GM18909 (cell line): ENCODE measurements at regions not wholly inside any gene's neighbourhood (a gene's known extent, or its start where the extent isn't known, plus 50 kb on each side); places are given as distances from the start of the nearest gene placed in this dataset.

Experiments
- ATAC-seq: cut with Tn5 transposase; IDR thresholded peaks from one replicate; pipeline ENCODE4 v1.9.1; 2021; ENCODE audit warnings: mild to moderate bottlenecking; ENCODE audit not compliant: unreplicated experiment, poor library complexity

- ATAC-seq: no peak
Measured at GRCh38 chr6:54008589-54008988, 102.7 kb upstream of the MLIP start.

GRCh38 chr6:54009052-54009654, 102.1 kb upstream of the MLIP start:
- ATAC-seq: no peak

- no peak for ATAC-seq
Measured at GRCh38 chr6:54010340-54011276, 100.6 kb upstream of the MLIP start.

- ATAC-seq: no peak
Measured at GRCh38 chr6:54011277-54011648, 100.0 kb upstream of the MLIP start.

- ATAC-seq: no peak
Measured at GRCh38 chr6:54013966-54014365, 97.3 kb upstream of the MLIP start.

- ATAC-seq: no peak
Measured at GRCh38 chr6:54014440-54014839, 96.8 kb upstream of the MLIP start.

- ATAC-seq: no peak
Measured at GRCh38 chr6:54017877-54018276, 93.4 kb upstream of the MLIP start.

- no peak for ATAC-seq
Measured at GRCh38 chr6:54018722-54019121, 92.5 kb upstream of the MLIP start.

GRCh38 chr6:54019860-54020259, 91.4 kb upstream of the MLIP start:
- no peak for ATAC-seq

GRCh38 chr6:54020334-54020733, 90.9 kb upstream of the MLIP start:
- ATAC-seq: no peak

- no peak for ATAC-seq
Measured at GRCh38 chr6:54026652-54027400, 84.4 kb upstream of the MLIP start.

- ATAC-seq: no peak
Measured at GRCh38 chr6:54028170-54028569, 83.1 kb upstream of the MLIP start.

- no peak for ATAC-seq
Measured at GRCh38 chr6:54029187-54029586, 82.1 kb upstream of the MLIP start.

- no peak for ATAC-seq
Measured at GRCh38 chr6:54031169-54031568, 80.1 kb upstream of the MLIP start.

- ATAC-seq: no peak
Measured at GRCh38 chr6:54037277-54037779, 73.9 kb upstream of the MLIP start.

- ATAC-seq: no peak
Measured at GRCh38 chr6:54040545-54040944, 70.7 kb upstream of the MLIP start.

GRCh38 chr6:54041239-54041638, 70.0 kb upstream of the MLIP start:
- no peak for ATAC-seq

GRCh38 chr6:54043360-54043759, 67.9 kb upstream of the MLIP start:
- no peak for ATAC-seq

GRCh38 chr6:54044059-54044458, 67.2 kb upstream of the MLIP start:
- ATAC-seq: no peak

- ATAC-seq: no peak
Measured at GRCh38 chr6:54048782-54049181, 62.5 kb upstream of the MLIP start.

- ATAC-seq: no peak
Measured at GRCh38 chr6:54050750-54051149, 60.5 kb upstream of the MLIP start.
